Activated naive CD8-positive, alpha-beta T cell treated with anti-CD3 and anti-CD28 coated beads, Interleukin-2, amount 50 U/mL, for 16 hours (primary cell): ENCODE measurements at regions not wholly inside any gene's neighbourhood (a gene's known extent, or its start where the extent isn't known, plus 50 kb on each side); places are given as distances from the start of the nearest gene placed in this dataset.

Experiments
- DNase-seq: peaks from one replicate; pipeline ENCODE4 v3.0.0-alpha.2; 2020; ENCODE audit warnings: low read depth, low spot score

GRCh38 chr4:18975916-18976808 lies 954.6 kb upstream of the LCORL start:
- DNase-seq = no peak

- no peak for DNase-seq
Observed at GRCh38 chr4:18973296-18973695, 951.7 kb upstream of the LCORL start.

DNA sequence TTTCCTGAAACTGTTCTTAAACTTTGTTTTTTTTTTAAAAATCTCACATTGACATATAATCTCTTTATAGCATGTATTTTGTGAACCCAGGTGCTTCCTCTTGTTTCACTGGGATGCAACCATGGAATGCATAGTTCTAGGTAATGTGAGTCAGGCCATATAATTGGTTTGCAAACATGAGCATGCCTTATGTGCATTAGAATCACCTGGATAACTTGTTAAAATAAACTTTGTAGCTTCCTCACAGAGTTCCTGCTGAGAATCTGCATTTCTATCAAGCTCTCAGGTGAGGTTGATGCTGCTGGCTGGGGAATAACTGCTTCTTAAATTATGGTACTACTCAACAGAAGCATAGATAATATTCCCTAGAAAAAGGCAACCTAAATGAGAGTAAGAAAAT lies 940.3 kb upstream of the LCORL start:
- DNase-seq = no peak

- DNase-seq = no peak
Observed at GRCh38 chr4:18961266-18961665, 939.7 kb upstream of the LCORL start.

- no peak for DNase-seq
Observed at GRCh38 chr4:18957716-18958115, 936.2 kb upstream of the LCORL start.

DNA sequence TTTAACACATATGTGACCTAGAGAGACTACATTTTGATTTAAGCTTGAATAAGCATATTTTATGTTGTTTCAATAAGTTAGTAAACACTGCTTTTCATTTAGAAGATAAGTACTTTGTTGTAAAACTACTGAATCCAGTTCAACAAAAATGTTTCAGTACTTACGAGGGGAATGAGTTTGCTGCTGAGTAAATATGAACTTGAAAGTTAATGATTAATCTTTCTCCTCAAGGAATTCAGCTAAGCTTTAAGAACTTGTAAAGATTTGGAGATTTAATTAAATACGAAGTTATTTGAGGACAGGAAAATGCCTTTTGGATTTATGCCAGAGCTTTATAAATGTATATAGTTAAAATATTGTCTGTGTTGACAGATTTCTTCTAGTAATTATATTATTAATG lies 933.0 kb upstream of the LCORL start:
- no peak for DNase-seq

DNA sequence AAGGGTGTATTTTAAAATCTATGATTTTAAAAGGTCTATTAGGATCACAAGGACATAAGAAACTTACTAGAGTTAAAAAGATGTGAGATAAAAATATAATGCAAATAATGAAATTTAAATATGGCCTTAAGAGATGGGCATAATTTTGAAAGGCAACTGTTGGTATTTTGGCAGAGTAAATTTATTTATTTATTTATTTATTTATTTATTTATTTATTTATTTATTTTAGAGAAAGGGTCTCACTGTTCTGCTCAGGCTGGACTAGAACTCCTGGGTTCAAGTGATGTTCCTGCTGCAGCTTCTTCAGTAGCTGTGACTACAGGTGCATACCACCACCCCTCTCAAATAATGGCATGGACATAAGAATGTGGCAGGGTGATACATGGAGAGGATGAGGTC lies 932.1 kb upstream of the LCORL start:
- no peak for DNase-seq

DNA sequence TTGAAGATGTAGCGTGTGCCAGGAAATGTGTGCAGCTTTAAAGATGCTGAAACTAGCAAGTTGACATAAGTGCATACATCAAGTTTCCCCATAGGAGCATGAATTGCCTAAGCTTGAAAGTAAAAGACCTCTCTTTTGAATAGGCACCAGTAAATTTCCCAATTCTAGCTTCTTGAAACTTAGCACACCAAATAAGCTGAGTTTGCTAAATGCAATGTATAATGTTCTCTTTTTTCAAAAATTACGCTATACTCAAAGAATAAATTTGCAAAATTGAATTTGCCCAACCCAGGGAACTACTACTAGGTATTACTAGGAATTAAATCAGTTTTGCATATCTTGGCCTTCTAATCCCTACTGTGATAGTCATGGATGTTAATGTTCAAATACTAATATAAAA lies 923.9 kb upstream of the LCORL start:
- DNase-seq = no peak

GRCh38 chr4:18942874-18943273 lies 921.3 kb upstream of the LCORL start:
- no peak for DNase-seq

- no peak for DNase-seq
Observed at GRCh38 chr4:18938343-18939099, 917.0 kb upstream of the LCORL start.

GRCh38 chr4:18937746-18938145 lies 916.2 kb upstream of the LCORL start:
- no peak for DNase-seq

GRCh38 chr4:18937080-18937479 lies 915.5 kb upstream of the LCORL start:
- DNase-seq = no peak

DNA sequence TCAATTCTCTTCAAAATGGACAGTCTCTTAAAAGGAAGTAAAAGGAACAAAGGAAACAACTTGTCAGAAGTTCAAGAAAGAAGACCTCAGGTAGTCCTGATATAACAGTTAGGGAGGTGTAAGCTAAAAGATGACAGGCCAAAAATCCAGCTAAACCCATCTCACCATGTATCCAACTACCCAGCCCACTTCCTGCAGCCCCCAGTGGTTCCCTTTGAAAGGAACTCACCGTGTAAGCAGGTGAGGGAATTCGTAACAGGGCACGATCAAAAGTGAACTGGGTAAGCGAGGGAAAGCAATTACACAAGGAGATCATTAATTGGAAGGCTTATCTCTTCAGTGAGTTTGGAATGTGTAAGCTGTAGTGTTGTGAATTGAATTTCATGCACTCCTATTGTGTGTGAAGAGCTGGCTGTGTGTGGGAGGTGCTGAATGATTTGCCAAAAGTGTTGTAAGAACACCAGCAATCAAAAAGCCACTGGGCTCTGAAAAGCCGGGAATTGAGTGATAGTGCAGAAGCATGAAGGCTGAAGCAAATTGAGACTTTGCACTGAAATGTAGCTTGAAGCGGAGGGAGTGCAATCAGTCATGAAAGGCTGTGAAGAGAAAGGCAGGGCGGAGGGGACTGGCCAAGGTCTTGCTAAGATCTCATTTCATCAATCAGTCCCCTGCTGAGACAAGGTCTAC lies 914.2 kb upstream of the LCORL start:
- DNase-seq = no peak

DNA sequence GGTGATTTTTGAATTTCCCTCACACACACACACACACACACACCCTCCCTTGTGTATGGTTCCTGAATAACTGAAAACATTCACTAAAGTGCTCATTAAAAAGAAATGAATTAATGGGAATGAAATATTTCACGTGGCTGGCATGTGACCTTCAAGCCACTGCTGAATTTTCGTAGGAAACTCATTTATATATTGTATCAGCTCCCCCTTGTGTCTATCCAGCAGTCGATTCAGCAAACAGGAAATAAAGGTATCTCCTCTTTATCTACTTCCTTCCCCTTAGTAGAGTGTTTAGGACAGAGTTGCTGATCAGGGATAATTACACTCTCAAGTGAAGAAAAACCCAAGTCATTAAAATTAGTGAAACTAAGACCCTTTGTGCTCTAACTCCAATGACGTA lies 912.6 kb upstream of the LCORL start:
- DNase-seq = no peak

DNA sequence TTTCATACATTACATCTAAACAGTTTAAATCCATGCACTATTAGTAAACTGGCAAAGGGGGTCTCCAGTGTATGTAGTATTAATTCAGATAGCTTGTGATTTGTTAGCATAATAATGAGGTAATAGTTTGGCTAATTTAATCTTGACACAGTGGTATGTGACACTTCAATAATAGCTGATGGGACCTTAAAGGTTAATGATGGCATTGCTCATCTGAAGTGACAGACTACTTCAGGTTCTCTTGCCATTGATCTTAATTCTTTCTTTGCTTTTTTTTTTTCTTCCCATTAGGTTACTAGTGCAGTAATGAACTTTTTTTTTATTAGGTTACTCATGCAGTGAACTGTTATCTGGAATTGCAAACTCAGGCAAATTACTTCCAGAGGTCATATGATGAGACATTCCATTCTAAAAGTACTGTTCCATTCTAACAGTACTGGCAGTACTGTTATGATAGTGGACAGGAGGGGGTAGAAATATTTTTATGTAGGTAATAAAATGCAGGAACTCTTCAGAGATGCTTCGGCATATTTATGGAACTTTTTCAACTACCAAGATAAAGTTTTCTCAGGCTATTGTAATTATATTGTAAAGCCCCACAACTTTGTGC lies 911.3 kb upstream of the LCORL start:
- DNase-seq = no peak

DNA sequence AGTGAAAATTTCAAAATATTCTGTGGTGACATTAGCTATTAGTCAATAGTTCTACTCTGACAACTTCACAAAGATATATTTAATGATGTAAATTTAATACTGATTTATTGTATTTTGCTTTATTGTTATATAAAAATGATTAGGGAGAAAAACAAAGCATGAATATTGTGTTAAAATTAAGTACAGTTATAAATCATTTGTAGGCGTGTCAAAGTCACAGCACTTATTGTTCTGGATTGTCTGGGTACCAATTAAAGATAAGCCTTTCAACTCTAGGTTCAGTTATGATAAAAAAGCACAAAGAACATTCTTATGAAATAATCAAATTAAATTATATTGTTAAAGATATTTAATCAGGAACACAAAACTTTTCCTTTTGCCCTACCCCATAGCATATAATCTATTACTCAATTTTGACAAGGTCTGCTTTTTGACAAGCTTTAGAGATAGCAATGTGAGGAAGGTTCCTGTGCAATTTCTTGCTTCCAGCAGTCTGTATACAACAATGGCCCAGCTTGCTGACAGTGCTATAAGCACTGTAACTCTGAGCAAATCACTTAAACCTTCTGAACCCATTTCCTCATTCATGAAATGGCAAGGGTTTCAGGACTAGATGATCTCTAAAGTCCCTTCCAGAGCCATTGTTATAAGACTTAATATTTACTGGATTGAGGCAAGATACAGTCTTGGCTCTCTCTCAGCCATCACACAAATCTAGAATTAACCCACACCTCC lies 910.3 kb upstream of the LCORL start:
- no peak for DNase-seq

DNA sequence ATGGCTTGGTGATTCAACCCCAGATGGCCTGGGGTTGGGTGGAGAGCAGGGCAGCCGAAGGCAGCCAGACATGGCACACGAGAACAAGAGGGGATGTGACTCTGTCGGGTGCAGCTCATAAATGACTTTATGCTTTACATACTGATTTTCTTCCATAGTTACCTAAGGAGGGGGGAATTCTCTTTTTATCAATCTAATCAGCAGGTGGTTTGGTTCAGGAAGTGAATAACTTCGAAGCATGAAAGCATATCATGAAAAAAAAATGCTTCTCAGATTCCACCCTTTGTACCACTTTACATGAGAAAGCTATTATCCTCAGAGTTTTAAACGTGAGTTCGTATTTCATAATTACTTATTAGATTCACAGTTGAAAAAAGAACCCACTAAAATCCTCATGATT lies 908.9 kb upstream of the LCORL start:
- no peak for DNase-seq

DNA sequence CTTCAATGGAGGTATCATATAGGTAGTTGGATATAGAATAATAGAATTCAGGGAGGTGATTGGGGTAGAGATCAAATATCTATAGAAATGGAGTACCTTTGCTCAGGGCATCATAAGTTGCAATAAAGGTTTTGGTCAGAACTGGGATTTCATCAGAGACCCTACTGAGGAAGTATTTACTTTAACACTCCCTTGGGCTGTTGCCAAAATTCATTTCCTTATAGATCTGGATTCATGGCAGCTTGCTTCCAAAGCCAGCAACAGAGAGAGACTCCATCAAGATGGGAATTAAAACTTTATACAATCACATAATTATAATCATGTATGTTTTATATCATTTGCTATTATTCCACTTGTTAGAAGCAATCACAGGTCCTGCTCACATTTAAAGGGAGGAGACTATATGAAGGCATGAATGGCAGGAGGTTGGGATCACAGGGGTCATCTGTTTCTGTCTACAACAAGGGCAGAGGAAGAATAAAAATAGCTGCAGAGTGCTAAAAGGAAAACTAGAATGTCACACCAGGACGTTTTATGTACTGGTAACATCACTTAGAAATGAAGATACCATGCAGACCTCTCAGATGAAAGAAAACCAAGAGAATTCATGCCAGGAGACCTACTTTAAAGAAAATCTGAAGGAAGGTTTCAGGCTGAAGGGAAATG lies 902.1 kb upstream of the LCORL start:
- no peak for DNase-seq

GRCh38 chr4:18917689-18918088 lies 896.1 kb upstream of the LCORL start:
- no peak for DNase-seq

GRCh38 chr4:18914182-18914581 lies 892.6 kb upstream of the LCORL start:
- no peak for DNase-seq

DNA sequence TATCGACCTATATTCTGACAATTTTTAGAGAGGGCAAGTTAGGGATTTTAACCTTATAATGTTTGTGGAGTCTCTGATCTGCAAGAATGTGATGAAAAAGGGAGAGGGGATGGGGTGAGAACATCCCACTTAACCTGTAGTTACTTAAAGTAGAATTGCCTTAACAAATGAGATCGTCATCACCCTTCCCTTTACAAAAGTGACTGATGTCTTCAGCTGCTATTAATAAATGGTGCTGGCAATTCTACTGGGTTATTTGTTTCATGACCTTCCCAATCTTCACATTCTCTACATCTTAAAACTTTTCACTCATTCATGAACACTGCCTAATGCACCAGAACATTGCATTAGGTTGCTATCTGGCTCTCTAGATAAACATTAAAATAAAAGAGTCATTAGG lies 873.4 kb upstream of the LCORL start:
- DNase-seq = no peak
